ENCODE measurements at regions not wholly inside any gene's neighbourhood (a gene's known extent, or its start where the extent isn't known, plus 50 kb on each side); places are given as distances from the start of the nearest gene placed in this dataset.

DNA sequence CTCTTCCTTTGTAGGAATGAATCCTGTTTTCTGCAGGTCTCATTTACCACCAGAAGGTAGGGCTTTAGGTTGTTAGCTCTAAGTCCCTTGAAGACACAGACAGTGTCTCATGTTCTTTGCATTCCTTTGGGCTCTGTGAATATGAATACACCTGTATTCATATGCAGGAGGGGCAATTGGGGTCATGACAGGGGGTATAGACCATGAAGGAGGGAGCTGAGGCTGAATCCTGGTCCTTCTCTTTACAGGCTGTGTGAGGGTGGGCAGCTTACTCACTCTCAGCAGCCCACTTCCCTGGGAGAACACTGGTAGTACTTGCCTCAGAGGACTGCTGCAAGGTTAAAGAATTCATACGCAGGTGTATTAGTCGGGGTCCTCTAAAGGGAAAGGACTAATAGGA, 267.2 kb upstream of the MGMT start:
- TF ChIP-seq, protein P1, sequence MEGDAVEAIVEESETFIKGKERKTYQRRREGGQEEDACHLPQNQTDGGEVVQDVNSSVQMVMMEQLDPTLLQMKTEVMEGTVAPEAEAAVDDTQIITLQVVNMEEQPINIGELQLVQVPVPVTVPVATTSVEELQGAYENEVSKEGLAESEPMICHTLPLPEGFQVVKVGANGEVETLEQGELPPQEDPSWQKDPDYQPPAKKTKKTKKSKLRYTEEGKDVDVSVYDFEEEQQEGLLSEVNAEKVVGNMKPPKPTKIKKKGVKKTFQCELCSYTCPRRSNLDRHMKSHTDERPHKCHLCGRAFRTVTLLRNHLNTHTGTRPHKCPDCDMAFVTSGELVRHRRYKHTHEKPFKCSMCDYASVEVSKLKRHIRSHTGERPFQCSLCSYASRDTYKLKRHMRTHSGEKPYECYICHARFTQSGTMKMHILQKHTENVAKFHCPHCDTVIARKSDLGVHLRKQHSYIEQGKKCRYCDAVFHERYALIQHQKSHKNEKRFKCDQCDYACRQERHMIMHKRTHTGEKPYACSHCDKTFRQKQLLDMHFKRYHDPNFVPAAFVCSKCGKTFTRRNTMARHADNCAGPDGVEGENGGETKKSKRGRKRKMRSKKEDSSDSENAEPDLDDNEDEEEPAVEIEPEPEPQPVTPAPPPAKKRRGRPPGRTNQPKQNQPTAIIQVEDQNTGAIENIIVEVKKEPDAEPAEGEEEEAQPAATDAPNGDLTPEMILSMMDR (IDR thresholded peaks at IDR 0.05) = no peak
- TF ChIP-seq POLR2A (IDR thresholded peaks at IDR 0.05) = no peak
